SJCRH30 (cell line): ENCODE measurements at regions not wholly inside any gene's neighbourhood (a gene's known extent, or its start where the extent isn't known, plus 50 kb on each side); places are given as distances from the start of the nearest gene placed in this dataset.
"Not testable (repeated sequence)": the region's sequence is repeated elsewhere in the genome, so short reads cannot be mapped to it uniquely, and the experiment has no call there.

Experiments used
- DNase-seq, 2 experiments: peaks; one replicate each; pipeline ENCODE4 v3.0.0-alpha.2; 2015 to 2020
- H3K27ac ChIP-seq: fragments of 250-450 bp; sonication (Bioruptor Pico); 2 replicates; pipeline ENCODE4 v1.5.1; 2020; ENCODE audit warnings: mild to moderate bottlenecking, moderate library complexity
- H3K27me3 ChIP-seq: fragments of 250-450 bp; sonication (Bioruptor Pico); 2 replicates; pipeline ENCODE4 v1.5.1; 2020; ENCODE audit warnings: mild to moderate bottlenecking, moderate library complexity
- H3K36me3 ChIP-seq: fragments of 250-450 bp; sonication (Bioruptor Pico); 2 replicates; pipeline ENCODE4 v1.5.1; 2020; ENCODE audit warnings: mild to moderate bottlenecking, moderate library complexity
- H3K4me1 ChIP-seq: fragments of 250-450 bp; sonication (Bioruptor Pico); 2 replicates; pipeline ENCODE4 v1.5.1; 2020; ENCODE audit warnings: mild to moderate bottlenecking, moderate library complexity
- H3K4me3 ChIP-seq: fragments of 250-450 bp; sonication (Bioruptor Pico); 2 replicates; pipeline ENCODE4 v1.5.1; 2020; ENCODE audit warnings: mild to moderate bottlenecking, moderate library complexity
- H3K9me3 ChIP-seq: fragments of 250-450 bp; sonication (Bioruptor Pico); replicated peaks from 2 replicates; pipeline ENCODE4 v1.5.1; 2020; ENCODE audit warnings: mild to moderate bottlenecking, moderate library complexity

DNA sequence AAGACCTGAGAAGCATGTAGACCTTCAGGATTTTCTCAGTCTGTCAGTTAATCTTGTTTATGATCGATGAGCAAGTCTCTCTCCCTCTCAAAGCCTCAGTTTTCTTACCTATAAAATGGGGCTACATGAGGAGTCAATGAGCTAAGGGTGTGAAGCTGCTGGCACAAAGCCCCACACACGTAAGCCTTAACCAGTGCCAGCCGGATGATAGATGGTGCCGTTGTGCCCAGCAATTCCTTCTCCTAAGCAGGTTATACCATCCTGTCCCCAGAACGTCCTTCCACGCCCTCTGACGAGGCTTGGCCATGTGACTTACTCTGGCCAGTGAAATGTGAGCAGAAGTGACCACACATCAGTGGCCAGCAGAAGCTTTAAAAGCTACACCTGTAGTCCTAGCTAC, 179.0 kb downstream of the C9orf50 start:
- H3K4me1 ChIP-seq = no peaks in the 10 kb centered on the region
- no peak for DNase-seq
- no peaks in the 10 kb centered on the region for H3K9me3 ChIP-seq
- no peak overlapping the region for H3K27ac ChIP-seq
- no peak overlapping the region for H3K4me3 ChIP-seq
- peaks cover 35% of the 10 kb centered on the region for H3K27me3 ChIP-seq
- H3K36me3 ChIP-seq = no peaks in the 10 kb centered on the region

DNA sequence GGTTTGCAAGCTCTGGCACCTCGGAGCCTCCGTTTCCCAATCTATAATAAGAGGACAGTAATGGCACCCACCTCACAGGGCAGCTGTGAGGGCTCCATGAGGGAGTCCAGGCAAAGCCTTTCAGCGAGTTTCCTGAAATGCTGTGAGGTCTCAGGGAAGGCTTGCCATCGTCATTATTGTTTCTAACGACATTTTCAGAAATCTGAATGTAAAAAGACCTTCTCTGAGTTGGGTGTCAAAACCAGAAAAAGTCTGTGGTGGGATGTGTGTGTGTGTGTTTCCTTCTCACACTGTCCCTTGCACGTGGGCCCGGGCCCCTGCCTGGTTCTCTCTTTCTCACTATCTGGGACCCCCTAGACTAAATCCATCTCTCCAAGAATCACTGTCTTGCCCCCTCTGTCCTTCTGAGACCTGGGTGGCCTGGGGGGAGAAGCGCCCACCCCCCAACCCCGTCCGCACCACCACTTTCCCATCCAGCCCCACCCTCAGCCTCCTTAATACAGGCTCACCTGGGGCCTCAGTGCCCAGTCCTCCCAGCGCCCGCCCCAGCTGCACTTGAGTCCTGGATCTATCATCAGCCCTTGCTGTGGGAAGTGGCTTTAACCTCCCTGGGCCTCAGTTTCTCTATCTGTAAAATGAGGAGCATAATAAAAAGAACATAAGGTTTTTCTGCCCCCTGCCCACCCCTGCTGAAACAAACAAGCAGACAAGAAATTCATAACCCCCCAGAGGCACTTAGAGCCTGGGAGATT, 180.3 kb downstream of the C9orf50 start:
- Histone ChIP-seq H3K4me1 (no peaks in the 10 kb centered on the region), H3K9me3 (no peaks in the 10 kb centered on the region), H3K36me3 (no peaks in the 10 kb centered on the region), H3K27ac (no peak overlapping the region), H3K4me3 (no peak overlapping the region), H3K27me3 (peaks cover 44% of the 10 kb centered on the region)
- no peak for DNase-seq

- no peaks in the 10 kb centered on the region for H3K4me1 ChIP-seq
- H3K36me3 ChIP-seq = no peaks in the 10 kb centered on the region
- H3K27ac ChIP-seq = no peak overlapping the region
- H3K27me3 ChIP-seq = peaks cover 44% of the 10 kb centered on the region
- no peak overlapping the region for H3K4me3 ChIP-seq
- DNase-seq = no peak
- no peaks in the 10 kb centered on the region for H3K9me3 ChIP-seq
These were observed 181.7 kb downstream of the C9orf50 start for GRCh38 chr9:129439242-129439641.

DNA sequence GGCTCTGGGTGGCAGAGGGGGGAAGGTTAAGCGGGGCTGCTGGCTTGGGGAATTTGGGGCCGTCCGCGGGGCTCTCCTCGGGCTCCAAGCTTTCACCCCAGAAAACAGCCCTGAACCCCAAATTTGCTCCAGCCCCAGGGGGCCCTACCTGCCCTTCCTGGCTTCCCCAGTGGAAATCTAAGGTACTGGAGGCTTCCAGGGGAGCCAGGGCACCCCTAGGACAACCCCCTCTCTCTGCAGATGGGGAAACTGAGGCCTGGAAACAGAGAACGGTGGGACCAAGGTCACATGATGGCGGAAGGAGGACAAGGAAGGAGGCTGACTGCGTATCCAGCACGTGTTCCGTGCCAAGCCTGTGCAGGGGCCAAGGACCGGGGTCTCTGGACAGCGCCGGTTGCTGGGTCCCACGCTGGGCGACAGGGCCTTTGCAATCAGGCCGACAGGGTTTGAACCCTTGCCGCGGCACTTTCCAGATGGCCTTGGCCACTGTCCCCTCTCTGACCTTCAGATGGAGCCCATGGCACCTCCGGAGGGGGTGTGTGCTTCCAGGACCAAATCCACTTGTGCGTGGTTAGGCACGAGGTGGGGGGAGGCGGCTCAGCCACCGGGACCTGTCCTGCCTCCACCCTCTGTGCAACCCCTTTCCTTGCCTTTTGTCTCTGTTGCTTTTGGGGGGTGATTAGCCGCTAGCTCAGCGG, 183.1 kb downstream of the C9orf50 start:
- no peaks in the 10 kb centered on the region for H3K4me1 ChIP-seq
- H3K27ac ChIP-seq = no peak overlapping the region
- DNase-seq = no peak
- H3K36me3 ChIP-seq = no peaks in the 10 kb centered on the region
- no peak overlapping the region for H3K4me3 ChIP-seq
- no peaks in the 10 kb centered on the region for H3K9me3 ChIP-seq
- H3K27me3 ChIP-seq = peaks cover 40% of the 10 kb centered on the region

- H3K9me3 ChIP-seq = no peaks in the 10 kb centered on the region
- H3K27me3 ChIP-seq = peaks cover 41% of the 10 kb centered on the region
- H3K4me3 ChIP-seq = no peak overlapping the region
- H3K36me3 ChIP-seq = no peaks in the 10 kb centered on the region
- no peak for DNase-seq
- no peak overlapping the region for H3K27ac ChIP-seq
- no peaks in the 10 kb centered on the region for H3K4me1 ChIP-seq
These were observed 183.9 kb downstream of the C9orf50 start for GRCh38 chr9:129436751-129437625.

DNA sequence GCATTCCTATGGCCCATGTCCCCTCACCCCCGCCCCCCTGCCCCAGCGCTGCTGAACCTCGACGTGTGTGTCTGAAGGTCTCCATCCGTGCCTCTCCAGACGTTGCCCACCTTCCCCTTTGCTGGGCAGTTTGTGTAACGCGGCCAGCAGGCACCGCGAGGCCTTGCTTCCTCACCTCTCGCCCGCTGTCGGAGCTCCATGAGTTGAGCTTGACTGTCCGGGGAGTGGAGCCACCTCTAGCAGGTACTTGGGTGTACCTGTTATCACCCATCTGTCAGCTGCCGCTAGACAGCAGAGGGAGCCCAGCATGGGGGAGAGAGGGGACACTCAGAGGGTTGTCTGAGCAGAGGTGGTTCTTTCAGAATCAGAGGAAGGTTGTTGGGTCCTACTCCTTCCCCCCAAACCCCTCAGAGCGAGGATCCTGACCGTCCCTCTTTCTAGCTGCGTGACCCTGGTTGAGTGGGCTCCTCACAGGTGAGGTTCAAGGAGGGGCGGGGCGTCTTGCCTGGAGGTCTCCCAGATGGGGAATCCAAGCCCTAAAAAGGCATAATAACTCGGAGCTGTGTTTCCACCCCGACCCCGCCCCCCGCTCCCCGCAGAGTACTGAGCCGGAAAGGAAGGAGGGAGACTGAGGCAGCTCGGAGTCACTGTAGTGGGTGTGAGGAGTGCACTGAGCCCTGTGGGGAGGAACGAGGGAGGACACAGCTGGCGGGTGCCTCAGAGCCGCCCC, 184.7 kb downstream of the C9orf50 start:
- no peak for DNase-seq
- Histone ChIP-seq H3K27me3 (peaks cover 42% of the 10 kb centered on the region), H3K4me3 (no peak overlapping the region)

DNA sequence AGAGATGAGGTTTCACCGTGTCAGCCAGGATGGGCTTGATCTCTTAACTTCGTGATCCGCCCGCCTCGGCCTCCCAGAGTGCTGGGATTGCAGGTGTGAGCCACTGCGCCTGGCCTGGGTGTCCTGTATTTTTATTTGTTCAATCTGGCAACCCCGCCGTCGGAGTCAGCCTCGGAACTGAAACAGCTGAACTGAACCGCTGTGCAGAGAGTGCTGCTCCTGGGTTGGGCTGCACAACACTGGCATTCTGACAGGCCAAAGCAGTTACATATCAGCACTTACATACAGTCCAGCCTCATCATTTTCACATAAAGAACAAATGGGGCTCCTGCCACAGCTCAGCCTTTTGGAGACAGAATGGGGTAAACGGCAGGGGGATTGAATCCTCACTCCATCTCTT, 185.6 kb downstream of the C9orf50 start:
- Histone ChIP-seq H3K4me3 (no peak overlapping the region), H3K4me1 (no peaks in the 10 kb centered on the region), H3K9me3 (no peaks in the 10 kb centered on the region), H3K27me3 (peaks cover 51% of the 10 kb centered on the region), H3K36me3 (no peaks in the 10 kb centered on the region), H3K27ac (no peak overlapping the region)
- no peak for DNase-seq

More for the DNA sequence above, 184.7 kb downstream of the C9orf50 start:
- Histone ChIP-seq H3K9me3 (no peaks in the 10 kb centered on the region), H3K4me1 (no peaks in the 10 kb centered on the region), H3K36me3 (no peaks in the 10 kb centered on the region), H3K27ac (no peak overlapping the region)

GRCh38 chr9:129434187-129434586, 186.7 kb downstream of the C9orf50 start:
- no peaks in the 10 kb centered on the region for H3K4me1 ChIP-seq
- no peaks in the 10 kb centered on the region for H3K9me3 ChIP-seq
- no peaks in the 10 kb centered on the region for H3K36me3 ChIP-seq
- no peak overlapping the region for H3K27ac ChIP-seq
- DNase-seq = no peak
- H3K4me3 ChIP-seq = no peak overlapping the region
- H3K27me3 ChIP-seq = peaks cover 57% of the 10 kb centered on the region

DNA sequence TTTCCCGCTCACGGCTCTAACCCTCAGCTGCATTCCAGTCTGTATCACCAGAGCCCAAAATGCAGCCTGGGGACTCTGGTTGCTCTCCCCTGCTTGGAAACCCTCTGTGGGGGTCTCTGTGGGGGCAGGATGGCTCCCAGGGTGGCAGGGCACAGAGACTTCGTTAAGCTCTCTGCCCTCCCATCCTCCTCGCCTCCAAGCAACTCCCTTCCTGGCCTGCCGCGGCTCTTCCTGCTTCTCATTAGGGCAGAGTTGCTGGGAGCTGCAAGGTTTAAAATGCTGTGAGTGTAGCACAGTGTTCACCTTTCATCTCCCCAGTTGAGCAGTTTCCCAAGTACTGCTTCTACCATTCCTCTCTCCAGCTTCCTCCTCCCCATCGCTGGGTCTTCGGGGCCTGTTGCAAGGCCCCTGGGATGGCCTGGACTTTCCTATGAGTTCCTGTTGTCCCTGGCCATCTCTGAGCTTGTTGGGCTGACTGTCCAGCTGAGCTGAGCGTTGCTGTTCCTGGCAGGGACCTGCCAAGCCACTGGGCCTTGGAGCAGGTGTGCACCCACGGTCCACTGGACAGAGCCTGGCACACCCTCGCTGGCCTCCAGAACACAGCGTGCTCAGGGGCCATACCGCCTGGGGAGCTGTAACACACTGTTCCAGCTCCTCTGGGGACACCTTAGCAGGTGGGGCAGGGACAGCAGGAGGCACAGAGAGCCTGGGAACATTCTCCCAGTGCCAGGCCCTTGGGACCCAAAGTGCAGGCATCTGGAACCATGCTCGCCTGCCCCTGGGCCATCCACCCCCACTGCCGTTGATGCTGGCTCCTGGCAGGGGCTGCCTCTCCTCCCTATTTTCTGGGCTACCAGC, 188.4 kb downstream of the C9orf50 start:
- H3K27ac ChIP-seq = no peak overlapping the region
- DNase-seq = no peak
- no peaks in the 10 kb centered on the region for H3K4me1 ChIP-seq
- no peak overlapping the region for H3K4me3 ChIP-seq
- H3K9me3 ChIP-seq = no peaks in the 10 kb centered on the region
- peaks cover 54% of the 10 kb centered on the region for H3K27me3 ChIP-seq
- H3K36me3 ChIP-seq = no peaks in the 10 kb centered on the region

DNA sequence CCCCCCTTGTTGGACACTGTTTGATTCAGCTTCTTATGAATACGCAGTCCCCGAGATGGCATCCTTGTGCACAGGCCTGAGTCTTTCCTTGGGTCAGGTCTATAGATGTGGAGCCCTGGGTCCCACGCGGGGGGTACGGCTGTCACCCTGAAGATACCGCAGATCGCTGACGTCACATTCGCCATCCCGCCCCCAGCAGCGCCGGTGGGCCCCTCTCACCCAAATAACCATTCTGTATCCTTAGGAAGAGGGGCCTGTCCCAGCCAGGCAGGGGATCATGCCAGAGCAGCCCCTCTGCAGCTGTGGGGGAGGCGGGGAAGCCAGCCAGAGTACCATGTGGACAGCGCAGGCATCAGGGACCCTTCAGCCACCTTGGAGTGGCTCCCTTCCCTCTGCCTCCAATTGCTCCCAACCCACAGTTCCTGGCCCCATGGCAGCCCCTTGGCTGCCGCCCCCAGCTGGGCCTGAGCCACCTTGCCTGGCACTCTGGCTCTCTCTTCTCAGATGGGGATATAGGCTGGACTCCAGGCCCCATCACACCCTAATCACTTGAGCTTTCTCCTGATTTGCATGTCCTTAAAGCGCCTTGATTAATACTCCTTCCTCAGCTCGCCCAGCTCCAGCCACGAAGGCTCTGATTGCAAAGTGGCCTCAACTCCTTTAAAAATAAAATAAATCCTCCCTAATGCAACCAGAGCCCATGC, 189.8 kb downstream of the C9orf50 start:
- Histone ChIP-seq H3K9me3 (no peaks in the 10 kb centered on the region), H3K4me1 (no peaks in the 10 kb centered on the region), H3K4me3 (no peak overlapping the region), H3K27ac (no peak overlapping the region), H3K27me3 (peaks cover 41% of the 10 kb centered on the region), H3K36me3 (no peaks in the 10 kb centered on the region)
- no peak for DNase-seq

- Histone ChIP-seq H3K27ac (no peak overlapping the region), H3K36me3 (no peaks in the 10 kb centered on the region), H3K4me1 (no peaks in the 10 kb centered on the region), H3K4me3 (no peak overlapping the region), H3K9me3 (no peaks in the 10 kb centered on the region), H3K27me3 (peaks cover 43% of the 10 kb centered on the region)
- no peak for DNase-seq
These were observed 191.9 kb downstream of the C9orf50 start for GRCh38 chr9:129428864-129429577.

GRCh38 chr9:129427149-129427548, 193.8 kb downstream of the C9orf50 start:
- no peaks in the 10 kb centered on the region for H3K9me3 ChIP-seq
- H3K27ac ChIP-seq = no peak overlapping the region
- no peaks in the 10 kb centered on the region for H3K4me1 ChIP-seq
- no peak overlapping the region for H3K4me3 ChIP-seq
- H3K36me3 ChIP-seq = no peaks in the 10 kb centered on the region
- peaks cover 56% of the 10 kb centered on the region for H3K27me3 ChIP-seq
- no peak for DNase-seq

GRCh38 chr9:129423755-129424154, 197.1 kb downstream of the C9orf50 start:
- DNase-seq, H3K4me3 ChIP-seq: not testable (repeated sequence)

More at GRCh38 chr9:129423755-129424154, 197.1 kb downstream of the C9orf50 start:
- H3K4me1 ChIP-seq, H3K36me3 ChIP-seq, H3K27ac ChIP-seq, H3K9me3 ChIP-seq: not testable (repeated sequence)
- peaks cover 32% of the 10 kb centered on the region for H3K27me3 ChIP-seq
